H1 (cell line): ENCODE measurements at regions not wholly inside any gene's neighbourhood (a gene's known extent, or its start where the extent isn't known, plus 50 kb on each side); places are given as distances from the start of the nearest gene placed in this dataset.

Experiments used
- CTCF ChIA-PET: fragments of 300-600 bp; sonication (Branson Sonifier 250); formaldehyde crosslinking; loops from one replicate; lab custom pipeline; 2021; ENCODE audit not compliant: partially characterized antibody; lab: Charles Lee
- POLR2A ChIA-PET: fragments of 300-600 bp; sonication (Branson Sonifier 250); formaldehyde crosslinking; loops from one replicate; lab custom pipeline; 2021; ENCODE audit warnings: inconsistent platforms; ENCODE audit not compliant: partially characterized antibody; lab: Charles Lee
- DNase-seq, 2 experiments: peaks; one replicate each; pipeline versions ENCODE4 v3.0.0 to v3.0.0-alpha.2; 2010 to 2022; ENCODE audit warnings: low spot score in 2 of 2, low read depth in 1 of 2, mixed read lengths in 1 of 2
- FAIRE-seq: peaks from 2 replicates; lab custom pipeline; 2011; peaks lifted over from hg19 to GRCh38; lab: Jason Lieb, UNC
- H2AFZ ChIP-seq: 2 replicates; pipeline ENCODE4 v1.8.1; 2012; ENCODE audit warnings: low read length, inconsistent platforms
- H2AK5ac ChIP-seq: 2 replicates; pipeline ENCODE4 v1.6.1; 2013; ENCODE audit warnings: low read depth, low read length
- H2BK120ac ChIP-seq: replicated peaks from 2 replicates; pipeline ENCODE3; 2013; ENCODE audit warnings: low read depth, low read length, inconsistent platforms
- H2BK12ac ChIP-seq: 2 replicates; pipeline ENCODE4 v1.6.1; 2013; ENCODE audit warnings: low read depth, low read length
- H2BK15ac ChIP-seq: 2 replicates; pipeline ENCODE4 v1.6.1; 2013; ENCODE audit warnings: low read length
- H2BK20ac ChIP-seq: 2 replicates; pipeline ENCODE4 v1.6.1; 2013; ENCODE audit warnings: low read length
- H2BK5ac ChIP-seq: 2 replicates; pipeline ENCODE4 v1.6.1; 2013; ENCODE audit warnings: low read depth, low read length
- H3K14ac ChIP-seq: 2 replicates; pipeline ENCODE4 v1.6.1; 2013; ENCODE audit warnings: inconsistent platforms; ENCODE audit not compliant: insufficient read length
- H3K18ac ChIP-seq: 2 replicates; pipeline ENCODE4 v1.6.1; 2013; ENCODE audit warnings: low read length; ENCODE audit errors: extremely low read depth
- H3K23ac ChIP-seq: 2 replicates; pipeline ENCODE4 v1.6.1; 2013; ENCODE audit warnings: inconsistent platforms; ENCODE audit not compliant: insufficient read length
- H3K23me2 ChIP-seq: 2 replicates; pipeline ENCODE4 v1.6.1; 2013; ENCODE audit warnings: low read depth, low read length
- H3K27ac ChIP-seq: 2 replicates; pipeline ENCODE4 v1.6.1; 2011; ENCODE audit warnings: low read depth, low read length, inconsistent platforms
- H3K27me3 ChIP-seq, 4 experiments: replicated peaks in 1 of 4; 1 replicate in 1 of 4; 2 replicates in 3 of 4; pipeline versions ENCODE4 v1.6.1 to v1.8.1; 2011 to 2013; ENCODE audit warnings: low read length in 3 of 4, mild to moderate bottlenecking in 3 of 4, inconsistent platforms in 2 of 4, mixed read lengths in 2 of 4, moderate library complexity in 1 of 4; ENCODE audit not compliant: control insufficient read depth in 3 of 4, insufficient read depth in 3 of 4; ENCODE audit errors: extremely low read depth in 1 of 4
- H3K36me3 ChIP-seq, 4 experiments: 2 replicates each; pipeline versions ENCODE4 v1.6.1 to v1.8.1; 2011 to 2013; ENCODE audit warnings: mild to moderate bottlenecking in 4 of 4, low read length in 3 of 4, moderate library complexity in 2 of 4, control low read depth in 1 of 4, inconsistent platforms in 1 of 4; ENCODE audit not compliant: insufficient read depth in 4 of 4, control insufficient read depth in 2 of 4
- H3K4ac ChIP-seq: replicated peaks from 2 replicates; pipeline ENCODE3; 2013; ENCODE audit warnings: low read length, low read depth, mixed read lengths, inconsistent platforms; ENCODE audit not compliant: insufficient read length
- H3K4me1 ChIP-seq, 4 experiments: replicated peaks in 1 of 4; 1 replicate in 1 of 4; 2 replicates in 3 of 4; pipeline versions ENCODE4 v1.6.1 to v1.8.1; 2011 to 2013; ENCODE audit warnings: low read length in 3 of 4, inconsistent platforms in 2 of 4, mixed read lengths in 1 of 4; ENCODE audit not compliant: insufficient read depth in 4 of 4, control insufficient read depth in 3 of 4
- H3K4me2 ChIP-seq, 2 experiments: 2 replicates each; pipeline versions ENCODE4 v1.6.1 to v1.8.1; 2011 to 2013; ENCODE audit warnings: low read depth in 2 of 2, low read length in 2 of 2, control low read depth in 1 of 2, inconsistent platforms in 1 of 2, mild to moderate bottlenecking in 1 of 2; ENCODE audit not compliant: insufficient read depth in 1 of 2
- H3K4me3 ChIP-seq, 4 experiments: fragments of 200-600, 300-600 bp in 1 of 4; sonication (generic), shearing (Covaris generic), sonication (Bioruptor Twin) in 1 of 4; 2 replicates each; pipeline versions ENCODE4 v1.5.1 to v1.8.1; 2011 to 2016; ENCODE audit warnings: low read length in 4 of 4, low read depth in 3 of 4, control low read depth in 2 of 4, inconsistent platforms in 2 of 4, mild to moderate bottlenecking in 2 of 4, mixed read lengths in 1 of 4, moderate library complexity in 1 of 4; ENCODE audit not compliant: insufficient read depth in 2 of 4; ENCODE audit errors: extremely low read depth in 1 of 4
- H3K56ac ChIP-seq: replicated peaks from 2 replicates; pipeline ENCODE3; 2013; ENCODE audit warnings: low read depth, mild to moderate bottlenecking, mixed read lengths, low read length, inconsistent platforms; ENCODE audit not compliant: insufficient read length
- H3K79me1 ChIP-seq: 2 replicates; pipeline ENCODE4 v1.6.1; 2013; ENCODE audit warnings: low read depth, low read length, control low read depth
- H3K79me2 ChIP-seq, 2 experiments: 2 replicates each; pipeline versions ENCODE4 v1.6.1 to v1.8.1; 2012 to 2013; ENCODE audit warnings: low read length in 2 of 2, mild to moderate bottlenecking in 2 of 2, inconsistent platforms in 1 of 2; ENCODE audit not compliant: insufficient read depth in 2 of 2, control insufficient read depth in 1 of 2
- H3K9ac ChIP-seq, 4 experiments: replicated peaks in 1 of 4; 1 replicate in 1 of 4; 2 replicates in 3 of 4; pipeline versions ENCODE4 v1.6.1 to v1.8.1; 2011 to 2013; ENCODE audit warnings: low read depth in 3 of 4, low read length in 3 of 4, control low read depth in 2 of 4, mild to moderate bottlenecking in 2 of 4, moderate library complexity in 2 of 4, inconsistent platforms in 1 of 4; ENCODE audit errors: extremely low read depth in 1 of 4
- H3K9me3 ChIP-seq, 2 experiments: 2 replicates each; pipeline versions ENCODE4 v1.6.1 to v1.8.1; 2012 to 2013; ENCODE audit warnings: mild to moderate bottlenecking in 2 of 2, moderate library complexity in 2 of 2, control low read depth in 1 of 2, inconsistent platforms in 1 of 2, low read depth in 1 of 2, low read length in 1 of 2, mixed read lengths in 1 of 2; ENCODE audit not compliant: insufficient read depth in 2 of 2
- H4K20me1 ChIP-seq, 2 experiments: replicated peaks in 1 of 2; 2 replicates each; pipeline versions ENCODE3 to v1.8.1; 2011 to 2013; ENCODE audit warnings: inconsistent platforms in 2 of 2, low read length in 2 of 2, mild to moderate bottlenecking in 1 of 2; ENCODE audit not compliant: insufficient read depth in 2 of 2, control insufficient read depth in 1 of 2
- H4K5ac ChIP-seq: 2 replicates; pipeline ENCODE4 v1.6.1; 2013; ENCODE audit warnings: low read length, low read depth, mixed read lengths, inconsistent platforms; ENCODE audit not compliant: insufficient read length
- H4K8ac ChIP-seq: 2 replicates; pipeline ENCODE4 v1.8.0; 2013; ENCODE audit warnings: mild to moderate bottlenecking, moderate library complexity, low read length, inconsistent platforms; ENCODE audit not compliant: insufficient read depth; ENCODE audit errors: extremely low read depth
- H4K91ac ChIP-seq: replicated peaks from 2 replicates; pipeline ENCODE3; 2013; ENCODE audit warnings: low read length, mixed read lengths, inconsistent platforms; ENCODE audit not compliant: insufficient read length
- BACH1 ChIP-seq: IDR thresholded peaks from 2 replicates; pipeline ENCODE4 v1.6.1; 2012; ENCODE audit warnings: low read length, improper control_type of control experiment
- CBX8 ChIP-seq: fragments of 300-800, 300-1000 bp; sonication (generic); IDR thresholded peaks from 2 replicates; pipeline ENCODE4 v1.7.1; 2016; ENCODE audit warnings: low read depth, low read length, borderline replicate concordance
- CEBPB ChIP-seq: IDR thresholded peaks from 2 replicates; pipeline ENCODE4 v1.6.1; 2012; ENCODE audit warnings: low read depth, low read length
- CHD2 ChIP-seq: IDR thresholded peaks from 2 replicates; pipeline ENCODE4 v1.6.1; 2012; ENCODE audit warnings: low read length, improper control_type of control experiment
- FOSL1 ChIP-seq: IDR thresholded peaks from 2 replicates; pipeline ENCODE4 v1.6.1; 2011; ENCODE audit warnings: mild to moderate bottlenecking, low read depth, low read length, moderate library complexity; ENCODE audit not compliant: insufficient read depth
- GTF2F1 ChIP-seq: IDR thresholded peaks from 2 replicates; pipeline ENCODE4 v1.6.1; 2012; ENCODE audit warnings: low read depth, low read length, improper control_type of control experiment, borderline replicate concordance
- JUND ChIP-seq: IDR thresholded peaks from 2 replicates; pipeline ENCODE4 v1.6.1; 2011; ENCODE audit warnings: mild to moderate bottlenecking, improper control_type of control experiment, low read length
- NANOG ChIP-seq: IDR thresholded peaks from 2 replicates; pipeline ENCODE4 v1.6.1; 2011; ENCODE audit warnings: low read length, low read depth, mild to moderate bottlenecking, inconsistent platforms; ENCODE audit not compliant: insufficient read depth, poor library complexity, severe bottlenecking
- NRF1 ChIP-seq: IDR thresholded peaks from 2 replicates; pipeline ENCODE4 v1.6.1; 2011; ENCODE audit warnings: mild to moderate bottlenecking, low read depth, low read length, improper control_type of control experiment
- PHF8 ChIP-seq: fragments of 200-600 bp; sonication (generic); conservative IDR thresholded peaks from 2 replicates; pipeline ENCODE4 v1.7.1; 2012; ENCODE audit warnings: low read depth, mild to moderate bottlenecking, inconsistent platforms, low read length, moderate library complexity
- POU5F1 ChIP-seq: IDR thresholded peaks from 2 replicates; pipeline ENCODE4 v1.6.1; 2011; ENCODE audit warnings: low read depth, mild to moderate bottlenecking, low read length, moderate library complexity
- SIN3A ChIP-seq, 2 experiments: IDR thresholded peaks in 1 of 2; conservative IDR thresholded peaks in 1 of 2; 2 replicates each; pipeline ENCODE4 v1.6.1; 2011 to 2012; ENCODE audit warnings: low read length in 2 of 2, improper control_type of control experiment in 1 of 2, low read depth in 1 of 2, mild to moderate bottlenecking in 1 of 2
- TAF7 ChIP-seq: optimal IDR thresholded peaks from 2 replicates; pipeline ENCODE3; 2011; ENCODE audit warnings: low read depth, mild to moderate bottlenecking, inconsistent platforms, low read length, moderate library complexity, borderline replicate concordance
- TEAD4 ChIP-seq: IDR thresholded peaks from 2 replicates; pipeline ENCODE4 v1.6.1; 2012; ENCODE audit warnings: low read depth, low read length, inconsistent platforms, mixed read lengths
- WGBS, 2 experiments: shearing (Covaris generic) in 1 of 2; methylation state at CpG; one replicate each; pipeline versions ENCODE4 v1.1.6 to v1.1.7; 2013 to 2015; ENCODE audit warnings: low lambda C conversion rate in 2 of 2, mixed read lengths in 2 of 2, inconsistent platforms in 1 of 2, low coverage in 1 of 2, missing lambda C conversion rate in 1 of 2; ENCODE audit not compliant: insufficient replicate concordance in 2 of 2, insufficient coverage in 1 of 2, insufficient read length in 1 of 2; ENCODE audit errors: extremely low coverage in 1 of 2, missing lambda C conversion rate in 1 of 2; 5-methylcytosine and 5-hydroxymethylcytosine counted together

DNA sequence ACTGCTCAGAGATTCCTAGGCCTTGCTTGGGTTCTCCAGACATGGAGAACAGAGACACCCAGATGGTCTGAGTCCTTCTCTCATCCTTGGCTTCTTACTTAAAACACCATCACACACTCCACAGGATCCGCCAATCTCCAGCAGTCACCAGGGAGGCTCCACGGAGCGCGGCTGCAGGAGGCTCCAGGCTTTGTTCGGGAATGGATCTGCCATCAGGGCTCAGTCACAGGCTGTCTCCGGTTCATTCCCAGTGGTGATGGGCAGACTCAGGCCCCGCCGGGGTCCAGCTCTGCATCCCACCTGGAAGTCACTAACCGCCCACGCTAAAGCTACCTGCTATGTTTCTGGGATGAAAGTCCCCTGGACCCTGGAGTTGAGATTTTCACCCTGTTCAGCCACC, 312.9 kb downstream of the TCERG1L start:
- 0 out of 2 replicates have a peak overlapping the region, but pooled peaks have one; percentile 11 for H3K18ac ChIP-seq
- no peak overlapping the region for H3K27ac ChIP-seq
- H4K20me1 ChIP-seq, result no peaks in the 10 kb centered on the region
- no peak overlapping the region; the same call in 1 of the 2 replicates for H2BK5ac ChIP-seq
- CTCF ChIA-PET, result no interaction called here
- H3K4me3 ChIP-seq, result no peak overlapping the region
- DNase-seq (no peak), FAIRE-seq (no peak)
- H4K91ac ChIP-seq, result no peak overlapping the region
- H3K27me3 ChIP-seq, result 0 out of 7 replicates have a peak, but pooled peaks cover 0 to 2% (median 0%) of the 10 kb centered on the region in 4 experiments
- POLR2A ChIA-PET, result no interaction called here
- peak overlapping the region; percentile 38; the same call in 1 of the 2 replicates for H2BK20ac ChIP-seq
- no peaks in the 10 kb centered on the region for H3K79me2 ChIP-seq
- no peak overlapping the region for H4K8ac ChIP-seq
- H3K79me1 ChIP-seq, result no peaks in the 10 kb centered on the region
- no peak overlapping the region for H4K5ac ChIP-seq
- no peaks in the 10 kb centered on the region for H3K36me3 ChIP-seq
- no peak overlapping the region for H3K4ac ChIP-seq
- no peak overlapping the region for H2AK5ac ChIP-seq
- H3K23me2 ChIP-seq, result no peaks in the 10 kb centered on the region
- no peak overlapping the region for H2BK120ac ChIP-seq
- peaks cover 6 to 21% (median 13%) of the 10 kb centered on the region in 4 experiments for H3K4me1 ChIP-seq
- H3K23ac ChIP-seq, result no peak overlapping the region
- no peak overlapping the region for H3K14ac ChIP-seq
- H2BK15ac ChIP-seq, result peak overlapping the region; percentile 83
- no peak overlapping the region for H2AFZ ChIP-seq
- 92% methylated on average over 10 of the region's 10 CpGs; no CpG with 5 or more reads in 1 of the 2 experiments for whole genome bisulfite sequencing, 2 experiments
- no peak overlapping the region for H3K9ac ChIP-seq
- H2BK12ac ChIP-seq, result peak overlapping the region; percentile 32; the same call in 1 of the 2 replicates
- peaks cover 0 to 4% of the 10 kb centered on the region in 2 experiments; a peak in 2 of 4 replicates for H3K9me3 ChIP-seq
- no peak overlapping the region for H3K56ac ChIP-seq
- H3K4me2 ChIP-seq, result no peak overlapping the region
- TF ChIP-seq NANOG (no peak), CEBPB (no peak), SIN3A (conservative IDR thresholded peaks at IDR 0.05 in 1 of 2, IDR thresholded peaks at IDR 0.05 in 1 of 2; ENCODE audit: low read depth in 1 of 2, low read length in 2 of 2) (no peak), NRF1 (no peak), FOSL1 (no peak), BACH1 (no peak), POU5F1 (no peak), CBX8 (no peak), CHD2 (no peak), JUND (no peak), GTF2F1 (no peak), PHF8 (no peak), TEAD4 (no peak), TAF7 (no peak)
